ENCODE measurements at regions not wholly inside any gene's neighbourhood (a gene's known extent, or its start where the extent isn't known, plus 50 kb on each side); places are given as distances from the start of the nearest gene placed in this dataset.

GRCh38 chr12:13273850-13274249 lies 77.3 kb downstream of the EMP1 start:
- no peak for TF ChIP-seq CTCF (IDR thresholded peaks at IDR 0.05)
- TF ChIP-seq POLR2AphosphoS5 (IDR thresholded peaks at IDR 0.05), result no peak
